GM23338 (cell line): ENCODE measurements at regions not wholly inside any gene's neighbourhood (a gene's known extent, or its start where the extent isn't known, plus 50 kb on each side); places are given as distances from the start of the nearest gene placed in this dataset.

Source experiments
- CREB1 ChIP-seq: fragments of 250-450 bp; sonication (Bioruptor Pico); IDR thresholded peaks from 2 replicates; pipeline ENCODE4 v1.5.0; 2020; ENCODE audit warnings: low read depth, mild to moderate bottlenecking, moderate library complexity
- POLR2AphosphoS5 ChIP-seq: IDR thresholded peaks from 2 replicates; pipeline ENCODE4 v1.6.1; 2016; ENCODE audit warnings: antibody characterized with exemption, low read depth
- TF ChIP-seq, protein P1 (sequence below), 2 experiments: fragments of 200-600 bp in 1 of 2; sonication (generic) in 1 of 2; conservative IDR thresholded peaks; 2 replicates each; pipeline versions ENCODE4 v1.5.1 to v1.6.1; 2016 to 2017; ENCODE audit warnings: antibody characterized with exemption in 2 of 2, low read depth in 2 of 2, mild to moderate bottlenecking in 2 of 2, moderate library complexity in 1 of 2

DNA sequence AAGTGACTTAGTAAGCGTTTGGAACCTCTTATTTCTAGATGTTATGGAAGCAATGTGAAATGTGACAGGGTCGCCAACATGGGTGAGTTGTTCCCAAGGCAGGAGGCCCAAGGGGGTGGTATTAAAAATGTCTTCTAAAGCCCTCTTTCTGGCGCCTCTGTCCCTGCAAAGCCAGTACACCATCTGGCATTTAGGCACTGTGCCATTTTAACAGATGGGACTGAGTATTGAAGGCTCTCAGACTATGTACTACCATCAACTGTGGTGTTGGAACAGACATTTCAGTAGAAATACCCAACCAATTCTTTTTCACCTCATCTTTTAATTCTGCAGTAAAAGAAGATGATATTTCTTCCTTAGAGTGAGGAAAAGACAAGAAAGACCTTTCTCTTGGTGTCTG is 384.5 kb upstream of the MMADHC start:
- TF ChIP-seq, protein P1, sequence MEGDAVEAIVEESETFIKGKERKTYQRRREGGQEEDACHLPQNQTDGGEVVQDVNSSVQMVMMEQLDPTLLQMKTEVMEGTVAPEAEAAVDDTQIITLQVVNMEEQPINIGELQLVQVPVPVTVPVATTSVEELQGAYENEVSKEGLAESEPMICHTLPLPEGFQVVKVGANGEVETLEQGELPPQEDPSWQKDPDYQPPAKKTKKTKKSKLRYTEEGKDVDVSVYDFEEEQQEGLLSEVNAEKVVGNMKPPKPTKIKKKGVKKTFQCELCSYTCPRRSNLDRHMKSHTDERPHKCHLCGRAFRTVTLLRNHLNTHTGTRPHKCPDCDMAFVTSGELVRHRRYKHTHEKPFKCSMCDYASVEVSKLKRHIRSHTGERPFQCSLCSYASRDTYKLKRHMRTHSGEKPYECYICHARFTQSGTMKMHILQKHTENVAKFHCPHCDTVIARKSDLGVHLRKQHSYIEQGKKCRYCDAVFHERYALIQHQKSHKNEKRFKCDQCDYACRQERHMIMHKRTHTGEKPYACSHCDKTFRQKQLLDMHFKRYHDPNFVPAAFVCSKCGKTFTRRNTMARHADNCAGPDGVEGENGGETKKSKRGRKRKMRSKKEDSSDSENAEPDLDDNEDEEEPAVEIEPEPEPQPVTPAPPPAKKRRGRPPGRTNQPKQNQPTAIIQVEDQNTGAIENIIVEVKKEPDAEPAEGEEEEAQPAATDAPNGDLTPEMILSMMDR (conservative IDR thresholded peaks at IDR 0.05; ENCODE audit: low read depth in 2 of 2): no peak
- TF ChIP-seq POLR2AphosphoS5 (no peak), CREB1 (no peak)
